Keratinocyte (primary cell): ENCODE measurements at regions not wholly inside any gene's neighbourhood (a gene's known extent, or its start where the extent isn't known, plus 50 kb on each side); places are given as distances from the start of the nearest gene placed in this dataset.
"Not testable (repeated sequence)": the region's sequence is repeated elsewhere in the genome, so short reads cannot be mapped to it uniquely, and the experiment has no call there.

Source experiments
- DNase-seq: peaks from one replicate; pipeline ENCODE4 v3.0.0-alpha.2; 2011; ENCODE audit warnings: low read depth, missing footprints, low spot score
- FAIRE-seq: peaks from 2 replicates; lab custom pipeline; 2011; peaks lifted over from hg19 to GRCh38; lab: Jason Lieb, UNC
- H2AFZ ChIP-seq: 2 replicates; pipeline ENCODE4 v1.6.0; 2012; ENCODE audit warnings: low read length, control low read depth, inconsistent platforms; ENCODE audit not compliant: control insufficient read depth
- H3K27ac ChIP-seq: 2 replicates; pipeline ENCODE4 v1.5.1; 2011; ENCODE audit warnings: low read length; ENCODE audit not compliant: control insufficient read depth, insufficient read depth
- H3K27me3 ChIP-seq: 3 replicates; pipeline ENCODE4 v1.6.0; 2011; ENCODE audit warnings: low read length; ENCODE audit not compliant: control insufficient read depth, insufficient read depth; ENCODE audit errors: extremely low read depth
- H3K36me3 ChIP-seq, 2 experiments: 2 replicates in 1 of 2; 3 replicates in 1 of 2; pipeline ENCODE4 v1.5.1; 2011; ENCODE audit warnings: low read length in 2 of 2, mild to moderate bottlenecking in 1 of 2; ENCODE audit not compliant: control insufficient read depth in 2 of 2, insufficient read depth in 2 of 2; ENCODE audit errors: extremely low read depth in 1 of 2
- H3K4me1 ChIP-seq: 3 replicates; pipeline ENCODE4 v1.5.1; 2011; ENCODE audit warnings: low read length; ENCODE audit not compliant: control insufficient read depth, insufficient read depth; ENCODE audit errors: extremely low read depth
- H3K4me2 ChIP-seq: 3 replicates; pipeline ENCODE4 v1.6.0; 2011; ENCODE audit warnings: low read depth, low read length; ENCODE audit not compliant: control insufficient read depth, insufficient read depth; ENCODE audit errors: extremely low read depth
- H3K4me3 ChIP-seq, 3 experiments: fragments of 200-600 bp in 1 of 3; sonication (generic) in 1 of 3; 2 replicates in 2 of 3; 3 replicates in 1 of 3; pipeline ENCODE4 v1.5.1; 2011 to 2016; ENCODE audit warnings: low read length in 3 of 3, mild to moderate bottlenecking in 3 of 3, control low read depth in 2 of 3, inconsistent platforms in 1 of 3, low read depth in 1 of 3, mixed read lengths in 1 of 3, mixed run types in 1 of 3, moderate library complexity in 1 of 3; ENCODE audit not compliant: control insufficient read depth in 2 of 3, insufficient read depth in 2 of 3; ENCODE audit errors: extremely low read depth in 1 of 3
- H3K79me2 ChIP-seq: 2 replicates; pipeline ENCODE4 v1.6.0; 2012; ENCODE audit warnings: low read length; ENCODE audit not compliant: control insufficient read depth, insufficient read depth
- H3K9ac ChIP-seq: 3 replicates; pipeline ENCODE4 v1.6.0; 2011; ENCODE audit warnings: low read length; ENCODE audit not compliant: control insufficient read depth, insufficient read depth; ENCODE audit errors: extremely low read depth
- H3K9me1 ChIP-seq: 3 replicates; pipeline ENCODE4 v1.6.0; 2011; ENCODE audit warnings: low read length; ENCODE audit not compliant: control insufficient read depth, insufficient read depth; ENCODE audit errors: extremely low read depth
- H3K9me3 ChIP-seq: 2 replicates; pipeline ENCODE4 v1.5.1; 2012; ENCODE audit warnings: low read depth, low read length; ENCODE audit not compliant: control insufficient read depth
- H4K20me1 ChIP-seq: 3 replicates; pipeline ENCODE4 v1.6.0; 2011; ENCODE audit warnings: low read length; ENCODE audit not compliant: control insufficient read depth, insufficient read depth; ENCODE audit errors: extremely low read depth
- dilution Hi-C: fragments of 300-500 bp; cut with MboI; formaldehyde crosslinking; loops from one replicate; pipeline ENCODE4 v1.7.0; 2020; ENCODE audit warnings: low sequenced_read_pairs; ENCODE audit not compliant: extremely low pct_ligation_motif_present

GRCh38 chr7:39791035-39791434 lies 159.0 kb upstream of the CDK13 start:
- H3K27me3 ChIP-seq, H3K36me3 ChIP-seq, DNase-seq, H3K9me3 ChIP-seq, H3K4me2 ChIP-seq, FAIRE-seq, H4K20me1 ChIP-seq, H2AFZ ChIP-seq, H3K27ac ChIP-seq, H3K4me3 ChIP-seq, H3K4me1 ChIP-seq, dilution Hi-C loops, H3K79me2 ChIP-seq, H3K9me1 ChIP-seq, H3K9ac ChIP-seq: not testable (repeated sequence)

GRCh38 chr7:39791911-39792310 lies 158.1 kb upstream of the CDK13 start:
- H3K27ac ChIP-seq, H3K4me1 ChIP-seq, H3K4me3 ChIP-seq, H3K79me2 ChIP-seq, H4K20me1 ChIP-seq, H3K9me1 ChIP-seq, H3K4me2 ChIP-seq, FAIRE-seq, dilution Hi-C loops, H2AFZ ChIP-seq, H3K36me3 ChIP-seq, DNase-seq, H3K9me3 ChIP-seq, H3K27me3 ChIP-seq, H3K9ac ChIP-seq: not testable (repeated sequence)

GRCh38 chr7:39793026-39793425 lies 157.0 kb upstream of the CDK13 start:
- H3K4me2 ChIP-seq, H3K9me3 ChIP-seq, H3K27me3 ChIP-seq, H3K4me1 ChIP-seq, DNase-seq, H3K9me1 ChIP-seq, H3K79me2 ChIP-seq, FAIRE-seq, H2AFZ ChIP-seq, H3K9ac ChIP-seq, H3K4me3 ChIP-seq, H3K27ac ChIP-seq, dilution Hi-C loops, H4K20me1 ChIP-seq, H3K36me3 ChIP-seq: not testable (repeated sequence)

GRCh38 chr7:39793851-39794250 lies 156.2 kb upstream of the CDK13 start:
- H3K4me2 ChIP-seq, H2AFZ ChIP-seq, H3K36me3 ChIP-seq, H3K4me1 ChIP-seq, DNase-seq, H3K4me3 ChIP-seq, H3K9me3 ChIP-seq, H4K20me1 ChIP-seq, H3K27ac ChIP-seq, dilution Hi-C loops, H3K9me1 ChIP-seq, H3K79me2 ChIP-seq, FAIRE-seq, H3K9ac ChIP-seq, H3K27me3 ChIP-seq: not testable (repeated sequence)

GRCh38 chr7:39796947-39797346 lies 153.1 kb upstream of the CDK13 start:
- H3K4me2 ChIP-seq, H3K9me3 ChIP-seq, H3K4me1 ChIP-seq, H3K79me2 ChIP-seq, FAIRE-seq, H3K27ac ChIP-seq, H3K9me1 ChIP-seq, H3K4me3 ChIP-seq, H3K9ac ChIP-seq, dilution Hi-C loops, DNase-seq, H3K27me3 ChIP-seq, H2AFZ ChIP-seq, H4K20me1 ChIP-seq, H3K36me3 ChIP-seq: not testable (repeated sequence)
